Thyroid gland (tissue), 4 donors: ENCODE measurements at regions not wholly inside any gene's neighbourhood (a gene's known extent, or its start where the extent isn't known, plus 50 kb on each side); places are given as distances from the start of the nearest gene placed in this dataset.

Experiments
- POLR2A ChIP-seq, 2 donors: fragments of 450-650 bp; IDR thresholded peaks; one replicate each; pipeline ENCODE4 v1.6.1; 2017; ENCODE audit warnings: antibody characterized with exemption in 2 of 2, mild to moderate bottlenecking in 2 of 2, moderate library complexity in 1 of 2
- TF ChIP-seq, protein P1 (sequence below), 6 experiments: fragments of 200-600 bp in 3 of 6; fragments of 450-650 bp in 3 of 6; sonication (generic) in 3 of 6; IDR thresholded peaks; one replicate each; pipeline ENCODE4 v1.5.1; 2016 to 2019; ENCODE audit warnings: antibody characterized with exemption in 6 of 6, mild to moderate bottlenecking in 2 of 6, inconsistent platforms in 1 of 6, moderate library complexity in 1 of 6

DNA sequence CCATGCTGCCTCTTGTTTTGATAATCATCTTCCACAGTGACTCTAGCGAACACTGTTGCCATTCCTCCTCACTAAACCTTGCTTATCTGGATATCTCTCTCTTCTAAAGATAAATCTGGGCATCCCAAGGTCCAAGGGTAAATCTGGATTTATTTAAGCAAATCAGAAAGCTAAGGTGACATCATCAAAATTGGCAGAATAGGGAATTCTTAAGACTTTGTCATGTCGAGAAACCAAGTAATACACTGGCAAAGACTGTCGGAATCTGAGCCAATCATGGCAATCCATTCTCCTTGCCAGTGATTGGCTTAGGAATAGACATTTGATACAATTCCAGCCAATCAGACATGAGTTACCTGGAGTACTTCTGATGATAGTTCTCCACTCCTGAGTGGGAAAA, 362.7 kb upstream of the PTGER4 start:
- TF ChIP-seq POLR2A (IDR thresholded peaks at IDR 0.05): no peak
- TF ChIP-seq, protein P1, sequence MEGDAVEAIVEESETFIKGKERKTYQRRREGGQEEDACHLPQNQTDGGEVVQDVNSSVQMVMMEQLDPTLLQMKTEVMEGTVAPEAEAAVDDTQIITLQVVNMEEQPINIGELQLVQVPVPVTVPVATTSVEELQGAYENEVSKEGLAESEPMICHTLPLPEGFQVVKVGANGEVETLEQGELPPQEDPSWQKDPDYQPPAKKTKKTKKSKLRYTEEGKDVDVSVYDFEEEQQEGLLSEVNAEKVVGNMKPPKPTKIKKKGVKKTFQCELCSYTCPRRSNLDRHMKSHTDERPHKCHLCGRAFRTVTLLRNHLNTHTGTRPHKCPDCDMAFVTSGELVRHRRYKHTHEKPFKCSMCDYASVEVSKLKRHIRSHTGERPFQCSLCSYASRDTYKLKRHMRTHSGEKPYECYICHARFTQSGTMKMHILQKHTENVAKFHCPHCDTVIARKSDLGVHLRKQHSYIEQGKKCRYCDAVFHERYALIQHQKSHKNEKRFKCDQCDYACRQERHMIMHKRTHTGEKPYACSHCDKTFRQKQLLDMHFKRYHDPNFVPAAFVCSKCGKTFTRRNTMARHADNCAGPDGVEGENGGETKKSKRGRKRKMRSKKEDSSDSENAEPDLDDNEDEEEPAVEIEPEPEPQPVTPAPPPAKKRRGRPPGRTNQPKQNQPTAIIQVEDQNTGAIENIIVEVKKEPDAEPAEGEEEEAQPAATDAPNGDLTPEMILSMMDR (IDR thresholded peaks at IDR 0.05): no peak
